UCSD-AML1 (cell line): ENCODE measurements at regions not wholly inside any gene's neighbourhood (a gene's known extent, or its start where the extent isn't known, plus 50 kb on each side); places are given as distances from the start of the nearest gene placed in this dataset.

ENCODE experiments used
- DNase-seq: peaks from one replicate; lab custom pipeline; 2025; ENCODE audit not compliant: unreplicated experiment; lab: John Stamatoyannopoulos, UW

- DNase-seq: no peak
Observed at GRCh38 chr2:195606179-195606578, 50.8 kb upstream of the SLC39A10 start.

- no peak for DNase-seq
Observed at GRCh38 chr2:195604706-195605105, 52.3 kb upstream of the SLC39A10 start.

GRCh38 chr2:195603998-195604397 lies 53.0 kb upstream of the SLC39A10 start:
- DNase-seq: no peak

GRCh38 chr2:195603408-195603807 lies 53.6 kb upstream of the SLC39A10 start:
- DNase-seq: no peak

- no peak for DNase-seq
Observed at GRCh38 chr2:195602687-195603086, 54.3 kb upstream of the SLC39A10 start.

- DNase-seq: no peak
Observed at GRCh38 chr2:195601361-195601760, 55.7 kb upstream of the SLC39A10 start.

DNA sequence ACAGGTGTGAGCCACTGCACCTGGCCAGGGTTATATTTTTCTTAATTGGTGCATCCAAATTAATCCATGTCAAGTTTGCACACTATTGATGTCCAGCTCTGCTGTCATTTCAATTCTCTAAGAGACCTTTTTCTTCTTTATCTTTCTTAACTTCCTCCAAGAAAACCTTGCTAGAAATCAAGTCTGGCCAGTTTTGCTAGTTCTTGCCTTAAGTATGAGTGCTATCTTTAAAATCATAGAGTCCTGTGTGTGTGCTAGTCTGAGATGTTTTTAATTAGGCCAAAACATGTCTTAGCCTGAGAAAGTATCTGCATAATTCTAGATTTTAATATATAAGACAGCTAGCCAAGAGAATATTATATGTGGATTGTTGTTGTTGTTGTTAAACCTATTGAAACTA lies 56.2 kb upstream of the SLC39A10 start:
- DNase-seq: no peak

DNA sequence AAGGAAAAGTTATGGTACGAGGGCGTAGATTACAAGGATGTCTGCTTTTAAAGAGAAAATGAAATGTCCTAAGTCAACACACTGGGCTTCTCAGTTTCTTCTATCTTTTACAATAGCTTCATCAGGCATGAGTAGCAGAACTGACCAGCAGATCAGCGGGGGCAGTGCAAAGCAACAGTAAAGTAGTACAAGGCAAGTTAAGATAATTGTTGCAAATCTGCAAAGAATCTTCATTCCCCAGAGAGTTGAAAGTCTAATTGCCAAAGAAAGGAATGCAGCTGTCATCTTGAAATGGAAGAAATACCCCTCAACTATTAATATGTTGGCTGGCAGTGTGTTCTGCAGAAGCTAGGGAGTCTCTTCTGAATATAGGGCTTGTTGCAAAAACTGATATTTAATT lies 60.2 kb upstream of the SLC39A10 start:
- DNase-seq: no peak

- no peak for DNase-seq
Observed at GRCh38 chr2:195595825-195596224, 61.2 kb upstream of the SLC39A10 start.

GRCh38 chr2:195594919-195595694 lies 61.9 kb upstream of the SLC39A10 start:
- no peak for DNase-seq

GRCh38 chr2:195594248-195594647 lies 62.8 kb upstream of the SLC39A10 start:
- no peak for DNase-seq

DNA sequence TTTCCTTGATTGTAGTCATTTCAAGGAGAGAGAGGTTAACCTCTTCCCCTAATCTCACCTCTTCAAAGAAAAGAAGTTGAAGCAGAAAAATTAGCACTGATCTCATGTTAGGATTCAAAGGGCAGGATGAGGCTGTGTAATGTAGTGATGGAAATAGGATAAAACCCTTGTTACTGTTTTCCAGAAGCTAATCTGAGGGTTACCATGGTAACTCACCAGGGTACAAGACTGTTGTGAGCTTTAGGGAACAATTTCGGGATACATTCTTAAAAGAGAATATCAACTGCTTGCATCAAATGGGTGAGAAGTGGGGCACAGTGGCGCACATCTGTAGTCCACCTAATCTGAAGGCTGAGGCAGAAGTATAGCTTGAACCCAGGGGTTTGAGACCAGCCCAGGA lies 64.9 kb upstream of the SLC39A10 start:
- DNase-seq: no peak

GRCh38 chr2:195590861-195591205 lies 66.2 kb upstream of the SLC39A10 start:
- no peak for DNase-seq

DNA sequence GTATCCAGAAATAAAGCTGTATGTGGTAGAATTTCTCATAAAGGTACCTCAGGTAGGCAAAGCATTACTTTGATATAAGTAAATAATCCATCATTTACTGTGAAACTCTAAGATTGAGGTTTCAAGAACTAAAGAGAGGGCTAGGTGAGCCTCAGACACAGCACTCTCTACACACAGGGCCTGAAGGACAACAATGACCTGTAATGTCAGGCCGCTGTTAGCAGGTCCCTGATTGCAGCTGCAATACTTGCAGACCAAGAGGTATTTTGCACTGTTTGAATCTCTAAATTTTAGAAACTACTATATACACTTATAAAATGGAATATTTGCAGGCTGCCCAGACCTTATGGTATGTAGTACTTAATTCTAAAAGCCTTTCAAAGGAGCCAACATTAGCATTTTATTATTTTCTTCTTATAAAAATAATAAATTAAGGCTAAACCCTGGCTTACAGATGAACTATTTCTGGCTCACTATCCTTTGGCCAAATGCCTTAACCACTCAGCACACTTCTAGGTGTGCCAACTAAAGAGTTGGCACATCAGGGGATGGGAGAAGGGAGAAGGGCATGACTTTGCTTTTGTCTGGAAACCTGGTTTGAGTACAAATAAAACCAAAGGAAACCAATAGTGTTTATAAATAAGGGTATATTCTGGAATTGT lies 66.7 kb upstream of the SLC39A10 start:
- DNase-seq: no peak

- DNase-seq: no peak
Observed at GRCh38 chr2:195587966-195588365, 69.1 kb upstream of the SLC39A10 start.

DNA sequence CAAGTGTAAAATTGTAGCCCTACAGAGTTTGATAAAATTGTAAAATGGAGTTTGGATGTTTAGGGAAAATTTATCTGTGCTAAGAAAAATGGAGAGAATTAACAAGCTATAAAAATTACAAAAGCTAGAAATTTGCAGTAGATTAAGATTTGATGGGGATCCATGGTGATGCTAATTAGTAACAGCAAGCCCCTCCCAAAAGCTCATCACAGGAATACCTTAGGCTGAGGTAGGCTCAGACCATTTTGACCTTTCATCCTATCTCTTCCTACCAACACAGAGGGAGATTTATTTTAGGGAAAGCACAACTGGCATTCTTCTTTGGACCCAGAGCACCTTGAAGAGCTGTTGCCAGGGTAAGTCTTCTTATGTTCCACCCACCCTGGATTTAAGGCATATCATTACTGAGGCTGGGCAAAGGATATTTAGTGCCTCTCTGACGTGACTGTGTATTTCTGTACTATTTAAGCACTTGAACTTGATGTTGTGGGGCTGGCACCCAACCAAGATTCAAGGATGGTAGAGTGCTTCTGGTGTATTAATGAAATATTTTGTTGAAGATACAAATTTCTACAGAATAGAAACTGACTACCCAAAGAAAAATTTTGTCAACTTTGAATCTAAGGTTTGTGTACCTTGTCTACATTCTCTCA lies 70.8 kb upstream of the SLC39A10 start:
- DNase-seq: no peak

DNA sequence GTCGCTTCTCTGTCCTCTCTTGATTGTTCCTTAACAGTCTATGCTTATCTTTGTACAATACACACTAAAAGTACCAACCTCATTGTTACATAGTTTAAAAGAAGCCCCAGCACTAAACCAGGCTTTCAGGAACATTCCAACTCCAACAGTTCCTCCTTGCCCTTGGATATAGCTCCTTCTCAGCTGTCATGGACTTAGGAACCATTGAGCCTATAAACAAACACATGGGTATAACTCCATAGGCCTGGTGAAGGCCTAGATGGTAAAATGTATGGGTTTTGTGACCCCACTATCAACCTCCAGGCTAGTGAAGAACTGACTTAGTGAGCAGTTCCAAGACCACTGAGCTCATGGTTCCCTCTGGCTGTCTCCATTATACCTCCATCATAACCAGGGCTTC lies 74.8 kb upstream of the SLC39A10 start:
- DNase-seq: no peak

- DNase-seq: no peak
Observed at GRCh38 chr2:195579776-195580555, 77.1 kb upstream of the SLC39A10 start.

GRCh38 chr2:195575879-195576401 lies 81.1 kb upstream of the SLC39A10 start:
- DNase-seq: no peak

GRCh38 chr2:195575016-195575415 lies 82.0 kb upstream of the SLC39A10 start:
- DNase-seq: no peak

DNA sequence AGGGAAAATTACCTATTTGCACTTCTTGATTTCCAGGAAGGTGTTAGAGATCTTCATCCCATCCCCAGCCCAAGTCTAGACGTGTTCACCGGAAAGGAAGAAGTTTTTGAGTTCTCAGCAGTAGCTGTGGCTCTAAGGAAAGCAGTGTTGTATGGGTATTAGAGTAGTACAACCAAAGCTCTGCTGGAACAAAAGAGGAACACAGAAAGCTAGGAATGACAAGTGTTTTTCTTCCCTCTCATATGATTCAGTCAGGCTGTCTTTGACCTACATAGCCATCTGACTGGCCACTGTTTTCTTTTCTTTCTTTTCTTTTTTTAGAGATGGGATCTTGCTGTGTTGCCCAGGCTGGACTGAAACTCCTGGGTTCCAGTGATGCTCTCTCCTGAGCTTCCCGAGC lies 82.7 kb upstream of the SLC39A10 start:
- DNase-seq: no peak
